H1 (cell line): ENCODE measurements at regions not wholly inside any gene's neighbourhood (a gene's known extent, or its start where the extent isn't known, plus 50 kb on each side); places are given as distances from the start of the nearest gene placed in this dataset.

Experiments used
- CTCF ChIA-PET: fragments of 300-600 bp; sonication (Branson Sonifier 250); formaldehyde crosslinking; loops from one replicate; lab custom pipeline; 2021; ENCODE audit not compliant: partially characterized antibody; lab: Charles Lee
- POLR2A ChIA-PET: fragments of 300-600 bp; sonication (Branson Sonifier 250); formaldehyde crosslinking; loops from one replicate; lab custom pipeline; 2021; ENCODE audit warnings: inconsistent platforms; ENCODE audit not compliant: partially characterized antibody; lab: Charles Lee
- DNase-seq, 2 experiments: peaks; one replicate each; pipeline versions ENCODE4 v3.0.0 to v3.0.0-alpha.2; 2010 to 2022; ENCODE audit warnings: low spot score in 2 of 2, low read depth in 1 of 2, mixed read lengths in 1 of 2
- FAIRE-seq: peaks from 2 replicates; lab custom pipeline; 2011; peaks lifted over from hg19 to GRCh38; lab: Jason Lieb, UNC
- H2AFZ ChIP-seq: 2 replicates; pipeline ENCODE4 v1.8.1; 2012; ENCODE audit warnings: low read length, inconsistent platforms
- H2AK5ac ChIP-seq: 2 replicates; pipeline ENCODE4 v1.6.1; 2013; ENCODE audit warnings: low read depth, low read length
- H2BK120ac ChIP-seq: replicated peaks from 2 replicates; pipeline ENCODE3; 2013; ENCODE audit warnings: low read depth, low read length, inconsistent platforms
- H2BK12ac ChIP-seq: 2 replicates; pipeline ENCODE4 v1.6.1; 2013; ENCODE audit warnings: low read depth, low read length
- H2BK15ac ChIP-seq: 2 replicates; pipeline ENCODE4 v1.6.1; 2013; ENCODE audit warnings: low read length
- H2BK20ac ChIP-seq: 2 replicates; pipeline ENCODE4 v1.6.1; 2013; ENCODE audit warnings: low read length
- H2BK5ac ChIP-seq: 2 replicates; pipeline ENCODE4 v1.6.1; 2013; ENCODE audit warnings: low read depth, low read length
- H3K14ac ChIP-seq: 2 replicates; pipeline ENCODE4 v1.6.1; 2013; ENCODE audit warnings: inconsistent platforms; ENCODE audit not compliant: insufficient read length
- H3K18ac ChIP-seq: 2 replicates; pipeline ENCODE4 v1.6.1; 2013; ENCODE audit warnings: low read length; ENCODE audit errors: extremely low read depth
- H3K23ac ChIP-seq: 2 replicates; pipeline ENCODE4 v1.6.1; 2013; ENCODE audit warnings: inconsistent platforms; ENCODE audit not compliant: insufficient read length
- H3K23me2 ChIP-seq: 2 replicates; pipeline ENCODE4 v1.6.1; 2013; ENCODE audit warnings: low read depth, low read length
- H3K27ac ChIP-seq: 2 replicates; pipeline ENCODE4 v1.6.1; 2011; ENCODE audit warnings: low read depth, low read length, inconsistent platforms
- H3K27me3 ChIP-seq, 4 experiments: replicated peaks in 1 of 4; 1 replicate in 1 of 4; 2 replicates in 3 of 4; pipeline versions ENCODE4 v1.6.1 to v1.8.1; 2011 to 2013; ENCODE audit warnings: low read length in 3 of 4, mild to moderate bottlenecking in 3 of 4, inconsistent platforms in 2 of 4, mixed read lengths in 2 of 4, moderate library complexity in 1 of 4; ENCODE audit not compliant: control insufficient read depth in 3 of 4, insufficient read depth in 3 of 4; ENCODE audit errors: extremely low read depth in 1 of 4
- H3K36me3 ChIP-seq, 4 experiments: 2 replicates each; pipeline versions ENCODE4 v1.6.1 to v1.8.1; 2011 to 2013; ENCODE audit warnings: mild to moderate bottlenecking in 4 of 4, low read length in 3 of 4, moderate library complexity in 2 of 4, control low read depth in 1 of 4, inconsistent platforms in 1 of 4; ENCODE audit not compliant: insufficient read depth in 4 of 4, control insufficient read depth in 2 of 4
- H3K4ac ChIP-seq: replicated peaks from 2 replicates; pipeline ENCODE3; 2013; ENCODE audit warnings: low read length, low read depth, mixed read lengths, inconsistent platforms; ENCODE audit not compliant: insufficient read length
- H3K4me1 ChIP-seq, 4 experiments: replicated peaks in 1 of 4; 1 replicate in 1 of 4; 2 replicates in 3 of 4; pipeline versions ENCODE4 v1.6.1 to v1.8.1; 2011 to 2013; ENCODE audit warnings: low read length in 3 of 4, inconsistent platforms in 2 of 4, mixed read lengths in 1 of 4; ENCODE audit not compliant: insufficient read depth in 4 of 4, control insufficient read depth in 3 of 4
- H3K4me2 ChIP-seq, 2 experiments: 2 replicates each; pipeline versions ENCODE4 v1.6.1 to v1.8.1; 2011 to 2013; ENCODE audit warnings: low read depth in 2 of 2, low read length in 2 of 2, control low read depth in 1 of 2, inconsistent platforms in 1 of 2, mild to moderate bottlenecking in 1 of 2; ENCODE audit not compliant: insufficient read depth in 1 of 2
- H3K4me3 ChIP-seq, 4 experiments: fragments of 200-600, 300-600 bp in 1 of 4; sonication (generic), shearing (Covaris generic), sonication (Bioruptor Twin) in 1 of 4; 2 replicates each; pipeline versions ENCODE4 v1.5.1 to v1.8.1; 2011 to 2016; ENCODE audit warnings: low read length in 4 of 4, low read depth in 3 of 4, control low read depth in 2 of 4, inconsistent platforms in 2 of 4, mild to moderate bottlenecking in 2 of 4, mixed read lengths in 1 of 4, moderate library complexity in 1 of 4; ENCODE audit not compliant: insufficient read depth in 2 of 4; ENCODE audit errors: extremely low read depth in 1 of 4
- H3K56ac ChIP-seq: replicated peaks from 2 replicates; pipeline ENCODE3; 2013; ENCODE audit warnings: low read depth, mild to moderate bottlenecking, mixed read lengths, low read length, inconsistent platforms; ENCODE audit not compliant: insufficient read length
- H3K79me1 ChIP-seq: 2 replicates; pipeline ENCODE4 v1.6.1; 2013; ENCODE audit warnings: low read depth, low read length, control low read depth
- H3K79me2 ChIP-seq, 2 experiments: 2 replicates each; pipeline versions ENCODE4 v1.6.1 to v1.8.1; 2012 to 2013; ENCODE audit warnings: low read length in 2 of 2, mild to moderate bottlenecking in 2 of 2, inconsistent platforms in 1 of 2; ENCODE audit not compliant: insufficient read depth in 2 of 2, control insufficient read depth in 1 of 2
- H3K9ac ChIP-seq, 4 experiments: replicated peaks in 1 of 4; 1 replicate in 1 of 4; 2 replicates in 3 of 4; pipeline versions ENCODE4 v1.6.1 to v1.8.1; 2011 to 2013; ENCODE audit warnings: low read depth in 3 of 4, low read length in 3 of 4, control low read depth in 2 of 4, mild to moderate bottlenecking in 2 of 4, moderate library complexity in 2 of 4, inconsistent platforms in 1 of 4; ENCODE audit errors: extremely low read depth in 1 of 4
- H3K9me3 ChIP-seq, 2 experiments: 2 replicates each; pipeline versions ENCODE4 v1.6.1 to v1.8.1; 2012 to 2013; ENCODE audit warnings: mild to moderate bottlenecking in 2 of 2, moderate library complexity in 2 of 2, control low read depth in 1 of 2, inconsistent platforms in 1 of 2, low read depth in 1 of 2, low read length in 1 of 2, mixed read lengths in 1 of 2; ENCODE audit not compliant: insufficient read depth in 2 of 2
- H4K20me1 ChIP-seq, 2 experiments: replicated peaks in 1 of 2; 2 replicates each; pipeline versions ENCODE3 to v1.8.1; 2011 to 2013; ENCODE audit warnings: inconsistent platforms in 2 of 2, low read length in 2 of 2, mild to moderate bottlenecking in 1 of 2; ENCODE audit not compliant: insufficient read depth in 2 of 2, control insufficient read depth in 1 of 2
- H4K5ac ChIP-seq: 2 replicates; pipeline ENCODE4 v1.6.1; 2013; ENCODE audit warnings: low read length, low read depth, mixed read lengths, inconsistent platforms; ENCODE audit not compliant: insufficient read length
- H4K8ac ChIP-seq: 2 replicates; pipeline ENCODE4 v1.8.0; 2013; ENCODE audit warnings: mild to moderate bottlenecking, moderate library complexity, low read length, inconsistent platforms; ENCODE audit not compliant: insufficient read depth; ENCODE audit errors: extremely low read depth
- H4K91ac ChIP-seq: replicated peaks from 2 replicates; pipeline ENCODE3; 2013; ENCODE audit warnings: low read length, mixed read lengths, inconsistent platforms; ENCODE audit not compliant: insufficient read length
- ATF2 ChIP-seq: IDR thresholded peaks from 2 replicates; pipeline ENCODE4 v1.6.1; 2012; ENCODE audit warnings: low read length, inconsistent platforms
- CBX8 ChIP-seq: fragments of 300-800, 300-1000 bp; sonication (generic); IDR thresholded peaks from 2 replicates; pipeline ENCODE4 v1.7.1; 2016; ENCODE audit warnings: low read depth, low read length, borderline replicate concordance
- KDM1A ChIP-seq: fragments of 200-600, 300-600 bp; sonication (generic); IDR thresholded peaks from 2 replicates; pipeline ENCODE4 v1.7.1; 2016; ENCODE audit warnings: mild to moderate bottlenecking, low read length, borderline replicate concordance
- RNF2 ChIP-seq: fragments of 200-900, 300-1000 bp; sonication (generic); IDR thresholded peaks from 2 replicates; pipeline ENCODE4 v1.7.1; 2016; ENCODE audit warnings: borderline replicate concordance, low read depth, mild to moderate bottlenecking, antibody characterized with exemption, low read length; ENCODE audit not compliant: poor library complexity, severe bottlenecking; ENCODE audit errors: missing control alignments
- WGBS, 2 experiments: shearing (Covaris generic) in 1 of 2; methylation state at CpG; one replicate each; pipeline versions ENCODE4 v1.1.6 to v1.1.7; 2013 to 2015; ENCODE audit warnings: low lambda C conversion rate in 2 of 2, mixed read lengths in 2 of 2, inconsistent platforms in 1 of 2, low coverage in 1 of 2, missing lambda C conversion rate in 1 of 2; ENCODE audit not compliant: insufficient replicate concordance in 2 of 2, insufficient coverage in 1 of 2, insufficient read length in 1 of 2; ENCODE audit errors: extremely low coverage in 1 of 2, missing lambda C conversion rate in 1 of 2; 5-methylcytosine and 5-hydroxymethylcytosine counted together
- TF ChIP-seq, protein P1 (sequence below): IDR thresholded peaks from 2 replicates; pipeline ENCODE4 v1.6.1; 2011; ENCODE audit warnings: low read length, improper control_type of control experiment

DNA sequence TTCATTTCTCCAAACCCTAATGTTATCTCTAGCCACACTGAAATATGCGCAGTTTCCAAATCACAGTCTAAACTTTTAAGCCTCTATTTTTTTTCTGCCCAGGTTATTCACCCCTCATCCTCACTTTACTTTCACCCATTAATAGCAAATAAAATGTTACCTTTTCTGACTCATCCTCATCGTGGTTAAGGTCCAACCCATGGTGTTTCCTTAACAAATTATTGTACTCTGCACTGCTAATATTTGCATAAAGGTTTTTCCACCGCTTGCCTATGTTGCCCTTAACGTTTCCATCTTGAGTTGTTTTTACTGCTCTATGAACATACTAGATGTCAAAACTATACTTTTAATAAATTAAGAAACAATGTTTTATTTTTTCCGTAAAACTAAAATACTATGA lies 780.9 kb upstream of the KLHL1 start:
- H4K91ac ChIP-seq = no peak overlapping the region
- no peak overlapping the region for H3K4me2 ChIP-seq
- no peaks in the 10 kb centered on the region for H3K79me2 ChIP-seq
- H3K9me3 ChIP-seq = peaks cover 6 to 14% of the 10 kb centered on the region in 2 experiments; a peak in 3 of 4 replicates
- no peak overlapping the region for H3K4ac ChIP-seq
- no peak overlapping the region for H3K14ac ChIP-seq
- DNase-seq = no peak
- H3K79me1 ChIP-seq = no peaks in the 10 kb centered on the region
- H3K27me3 ChIP-seq = no peaks in the 10 kb centered on the region
- ChIA-PET CTCF (no interaction called here), POLR2A (no interaction called here)
- H3K23me2 ChIP-seq = no peaks in the 10 kb centered on the region
- H2BK15ac ChIP-seq = no peak overlapping the region
- H2BK20ac ChIP-seq = no peak overlapping the region
- H2BK5ac ChIP-seq = no peak overlapping the region
- H4K20me1 ChIP-seq = no peaks in the 10 kb centered on the region
- H2BK12ac ChIP-seq = no peak overlapping the region
- H3K27ac ChIP-seq = no peak overlapping the region
- H3K9ac ChIP-seq = no peak overlapping the region
- no peak for FAIRE-seq
- H3K23ac ChIP-seq = no peak overlapping the region
- peaks cover 0 to 4% (median under 1%) of the 10 kb centered on the region in 4 experiments; a peak in 4 of 7 replicates for H3K4me1 ChIP-seq
- TF ChIP-seq ATF2 = no peak
- no peak for TF ChIP-seq RNF2
- TF ChIP-seq CBX8 = no peak
- TF ChIP-seq, protein P1, sequence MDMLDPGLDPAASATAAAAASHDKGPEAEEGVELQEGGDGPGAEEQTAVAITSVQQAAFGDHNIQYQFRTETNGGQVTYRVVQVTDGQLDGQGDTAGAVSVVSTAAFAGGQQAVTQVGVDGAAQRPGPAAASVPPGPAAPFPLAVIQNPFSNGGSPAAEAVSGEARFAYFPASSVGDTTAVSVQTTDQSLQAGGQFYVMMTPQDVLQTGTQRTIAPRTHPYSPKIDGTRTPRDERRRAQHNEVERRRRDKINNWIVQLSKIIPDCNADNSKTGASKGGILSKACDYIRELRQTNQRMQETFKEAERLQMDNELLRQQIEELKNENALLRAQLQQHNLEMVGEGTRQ = no peak
- TF ChIP-seq KDM1A = no peak
- no peak overlapping the region for H3K18ac ChIP-seq
- H3K56ac ChIP-seq = no peak overlapping the region
- H2AK5ac ChIP-seq = no peak overlapping the region
- no peaks in the 10 kb centered on the region; a peak in 1 of 8 replicates for H3K36me3 ChIP-seq
- no peak overlapping the region for H2AFZ ChIP-seq
- no peak overlapping the region for H4K5ac ChIP-seq
- H2BK120ac ChIP-seq = no peak overlapping the region
- 94% methylated on average over 5 of the region's 5 CpGs; no CpG with 5 or more reads in 1 of the 2 experiments for WGBS, 2 experiments
- H4K8ac ChIP-seq = no peak overlapping the region
- H3K4me3 ChIP-seq = no peak overlapping the region
